Endodermal cell (in vitro differentiated cells): ENCODE measurements at regions not wholly inside any gene's neighbourhood (a gene's known extent, or its start where the extent isn't known, plus 50 kb on each side); places are given as distances from the start of the nearest gene placed in this dataset.

ENCODE experiments used
- DNase-seq: peaks from one replicate; pipeline ENCODE4 v3.0.0-alpha.2; 2017
- H3K27ac ChIP-seq: 2 replicates; pipeline ENCODE4 v1.5.1; 2013; ENCODE audit warnings: mild to moderate bottlenecking, low read depth, low read length, moderate library complexity
- H3K27me3 ChIP-seq: 2 replicates; pipeline ENCODE4 v1.6.1; 2013; ENCODE audit warnings: mild to moderate bottlenecking, low read length, moderate library complexity; ENCODE audit not compliant: insufficient read depth, control insufficient read depth, poor library complexity, severe bottlenecking
- H3K36me3 ChIP-seq: 2 replicates; pipeline ENCODE4 v1.7.0; 2013; ENCODE audit warnings: mild to moderate bottlenecking, low read length, moderate library complexity; ENCODE audit not compliant: control insufficient read depth, insufficient read depth
- H3K4me1 ChIP-seq: one replicate; pipeline ENCODE4 v1.7.0; 2013; ENCODE audit warnings: low read length; ENCODE audit not compliant: control insufficient read depth, insufficient read depth
- H3K4me3 ChIP-seq: 2 replicates; pipeline ENCODE4 v1.5.1; 2013; ENCODE audit warnings: mild to moderate bottlenecking, low read length, moderate library complexity
- H3K9ac ChIP-seq: 2 replicates; pipeline ENCODE4 v1.6.1; 2013; ENCODE audit warnings: mild to moderate bottlenecking, low read length, moderate library complexity; ENCODE audit not compliant: poor library complexity, severe bottlenecking; ENCODE audit errors: extremely low read depth
- H3K9me3 ChIP-seq: 2 replicates; pipeline ENCODE4 v1.6.1; 2013; ENCODE audit warnings: mild to moderate bottlenecking, low read length, moderate library complexity; ENCODE audit not compliant: control insufficient read depth
- H3K27ac Mint-ChIP-seq: 2 replicates; pipeline ENCODE4 v1.8.0; 2020; ENCODE audit warnings: mixed read lengths
- H3K27me3 Mint-ChIP-seq: 2 replicates; pipeline ENCODE4 v1.8.0; 2021; ENCODE audit warnings: mild to moderate bottlenecking, mixed read lengths; ENCODE audit not compliant: insufficient read depth
- H3K36me3 Mint-ChIP-seq: 2 replicates; pipeline ENCODE4 v1.8.0; 2020; ENCODE audit warnings: low read depth, mixed read lengths
- H3K4me1 Mint-ChIP-seq: 2 replicates; pipeline ENCODE4 v1.8.0; 2020; ENCODE audit warnings: mixed read lengths
- H3K4me3 Mint-ChIP-seq: 2 replicates; pipeline ENCODE4 v1.8.0; 2020; ENCODE audit warnings: mild to moderate bottlenecking, moderate library complexity, mixed read lengths
- H3K9me3 Mint-ChIP-seq: 2 replicates; pipeline ENCODE4 v1.8.0; 2020; ENCODE audit warnings: mild to moderate bottlenecking, mixed read lengths
- CTCF ChIP-seq: fragments of 200-600 bp; sonication (generic); conservative IDR thresholded peaks from 2 replicates; pipeline ENCODE4 v1.5.0; 2021; ENCODE audit warnings: antibody characterized with exemption, mild to moderate bottlenecking
- WGBS, 2 experiments: methylation state at CpG; one replicate each; pipeline versions ENCODE4 v1.1.5 to v1.1.7; 2013; ENCODE audit warnings: missing lambda C conversion rate in 2 of 2, mixed read lengths in 1 of 2; ENCODE audit not compliant: insufficient coverage in 1 of 2, insufficient read length in 1 of 2; 5-methylcytosine and 5-hydroxymethylcytosine counted together

- Histone ChIP-seq H3K27me3 (no peaks in the 10 kb centered on the region), H3K9me3 (peaks cover 13% of the 10 kb centered on the region), H3K36me3 (no peaks in the 10 kb centered on the region), H3K4me3 (no peak overlapping the region), H3K27ac (no peak overlapping the region), H3K9ac (no peak overlapping the region), H3K4me1 (no peaks in the 10 kb centered on the region)
- H3K27ac Mint-ChIP-seq = no peak overlapping the region
- no peaks in the 10 kb centered on the region for H3K36me3 Mint-ChIP-seq
- WGBS, 2 experiments = 89 to 96% methylated on average over 3 of the region's 3 CpGs
- H3K4me3 Mint-ChIP-seq = no peak overlapping the region
- DNase-seq = no peak
- H3K9me3 Mint-ChIP-seq = peaks cover 10% of the 10 kb centered on the region
- peaks cover 4% of the 10 kb centered on the region for H3K4me1 Mint-ChIP-seq
- no peak for TF ChIP-seq CTCF
- no peaks in the 10 kb centered on the region for H3K27me3 Mint-ChIP-seq
These were observed 1100.4 kb upstream of the SLC39A10 start for GRCh38 chr2:194556629-194557028.

DNA sequence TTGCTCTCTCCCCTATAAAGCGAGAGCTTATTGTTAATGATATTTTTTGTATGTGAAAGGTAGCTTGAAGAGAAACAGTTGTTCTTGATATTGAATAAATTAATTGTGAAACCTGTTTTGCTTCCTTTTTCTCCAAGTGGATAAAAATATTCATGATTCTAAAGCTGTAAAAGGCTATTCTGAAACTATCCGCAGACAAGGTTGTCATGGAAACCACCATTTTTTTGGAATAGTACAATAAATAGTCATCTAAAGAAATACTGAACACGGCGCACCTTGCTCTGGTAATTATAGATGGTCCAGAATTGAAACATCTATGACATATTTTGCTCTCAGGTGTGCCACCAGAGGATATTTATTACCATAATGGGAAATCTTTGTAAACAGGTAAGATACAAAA lies 1103.0 kb upstream of the SLC39A10 start:
- Mint-ChIP-seq H3K9me3 (no peaks in the 10 kb centered on the region), H3K4me3 (no peak overlapping the region), H3K4me1 (peaks cover 12% of the 10 kb centered on the region), H3K36me3 (no peaks in the 10 kb centered on the region), H3K27ac (no peak overlapping the region), H3K27me3 (no peaks in the 10 kb centered on the region)
- TF ChIP-seq CTCF = no peak
- Histone ChIP-seq H3K9ac (no peak overlapping the region), H3K4me3 (no peak overlapping the region), H3K4me1 (no peaks in the 10 kb centered on the region), H3K9me3 (no peaks in the 10 kb centered on the region), H3K27me3 (no peaks in the 10 kb centered on the region), H3K27ac (no peak overlapping the region), H3K36me3 (no peaks in the 10 kb centered on the region)
- no peak for DNase-seq
- WGBS, 2 experiments = 93 to 100% methylated on average over 2 to 4 of the region's 4 CpGs

DNA sequence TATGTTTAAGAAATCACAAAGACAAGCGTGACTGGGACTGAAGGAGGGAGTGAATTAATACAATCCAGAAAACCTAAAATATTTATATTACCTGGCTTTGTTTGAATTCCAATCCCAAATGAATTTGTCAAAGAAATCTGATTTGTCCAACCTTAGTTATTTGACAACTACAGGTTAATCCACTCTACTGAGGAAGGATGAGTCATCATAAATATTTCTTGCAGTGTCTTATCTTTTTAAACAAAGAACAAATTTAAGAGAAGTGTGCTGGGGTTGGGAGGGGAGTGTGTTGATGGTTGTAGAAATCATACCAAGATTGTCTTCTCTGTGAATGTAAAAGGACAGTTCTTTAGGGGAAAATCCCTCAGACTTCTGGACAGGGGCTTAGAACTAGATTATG lies 1106.3 kb upstream of the SLC39A10 start:
- WGBS, 2 experiments = 89% methylated on average over 1 of the region's 1 CpG; no CpG with 5 or more reads in 1 of the 2 experiments
- no peaks in the 10 kb centered on the region for H3K36me3 Mint-ChIP-seq
- no peaks in the 10 kb centered on the region for H3K9me3 ChIP-seq

More for the DNA sequence above, 1106.3 kb upstream of the SLC39A10 start:
- TF ChIP-seq CTCF = no peak
- peaks cover 1% of the 10 kb centered on the region for H3K9me3 Mint-ChIP-seq
- Histone ChIP-seq H3K4me1 (no peaks in the 10 kb centered on the region), H3K36me3 (no peaks in the 10 kb centered on the region), H3K4me3 (no peak overlapping the region), H3K27ac (no peak overlapping the region), H3K27me3 (no peaks in the 10 kb centered on the region), H3K9ac (no peak overlapping the region)
- peaks cover 14% of the 10 kb centered on the region for H3K4me1 Mint-ChIP-seq
- H3K4me3 Mint-ChIP-seq = no peak overlapping the region
- no peaks in the 10 kb centered on the region for H3K27me3 Mint-ChIP-seq
- H3K27ac Mint-ChIP-seq = no peak overlapping the region
- no peak for DNase-seq
